DOHH2 (cell line): ENCODE measurements at regions not wholly inside any gene's neighbourhood (a gene's known extent, or its start where the extent isn't known, plus 50 kb on each side); places are given as distances from the start of the nearest gene placed in this dataset.

ENCODE experiments used
- EZH2phosphoT487 ChIP-seq: fragments of 200-600 bp; sonication (generic); IDR thresholded peaks from 2 replicates; pipeline ENCODE4 v1.6.1; 2017; ENCODE audit warnings: borderline replicate concordance, mild to moderate bottlenecking, antibody characterized with exemption, low read length, moderate library complexity, mixed read lengths
- TF ChIP-seq, protein P1 (sequence below): fragments of 200-600 bp; sonication (generic); IDR thresholded peaks from one replicate; pipeline ENCODE4 v1.5.1; 2014; ENCODE audit warnings: antibody characterized with exemption, mild to moderate bottlenecking, low read depth, low read length; ENCODE audit not compliant: poor library complexity, severe bottlenecking

DNA sequence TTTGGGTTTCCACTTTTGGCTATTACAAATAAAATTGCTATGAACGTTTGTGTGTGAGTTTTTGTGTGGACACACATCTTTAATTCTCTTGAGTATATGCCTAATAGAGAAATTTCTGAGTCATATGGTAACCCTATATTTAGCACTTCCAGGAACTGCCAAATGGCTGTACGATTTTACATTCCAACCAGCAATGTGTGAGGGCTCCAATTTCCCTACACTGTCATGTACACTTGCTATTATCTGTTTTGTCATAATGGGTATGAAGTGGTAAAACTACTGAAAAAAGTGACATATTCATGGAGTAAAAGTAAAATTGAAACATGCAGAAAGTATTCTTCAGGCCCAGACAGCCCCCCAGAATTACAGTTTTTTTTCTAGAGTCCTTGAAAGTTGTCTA, 59.6 kb upstream of the ESR1 start:
- TF ChIP-seq, protein P1, sequence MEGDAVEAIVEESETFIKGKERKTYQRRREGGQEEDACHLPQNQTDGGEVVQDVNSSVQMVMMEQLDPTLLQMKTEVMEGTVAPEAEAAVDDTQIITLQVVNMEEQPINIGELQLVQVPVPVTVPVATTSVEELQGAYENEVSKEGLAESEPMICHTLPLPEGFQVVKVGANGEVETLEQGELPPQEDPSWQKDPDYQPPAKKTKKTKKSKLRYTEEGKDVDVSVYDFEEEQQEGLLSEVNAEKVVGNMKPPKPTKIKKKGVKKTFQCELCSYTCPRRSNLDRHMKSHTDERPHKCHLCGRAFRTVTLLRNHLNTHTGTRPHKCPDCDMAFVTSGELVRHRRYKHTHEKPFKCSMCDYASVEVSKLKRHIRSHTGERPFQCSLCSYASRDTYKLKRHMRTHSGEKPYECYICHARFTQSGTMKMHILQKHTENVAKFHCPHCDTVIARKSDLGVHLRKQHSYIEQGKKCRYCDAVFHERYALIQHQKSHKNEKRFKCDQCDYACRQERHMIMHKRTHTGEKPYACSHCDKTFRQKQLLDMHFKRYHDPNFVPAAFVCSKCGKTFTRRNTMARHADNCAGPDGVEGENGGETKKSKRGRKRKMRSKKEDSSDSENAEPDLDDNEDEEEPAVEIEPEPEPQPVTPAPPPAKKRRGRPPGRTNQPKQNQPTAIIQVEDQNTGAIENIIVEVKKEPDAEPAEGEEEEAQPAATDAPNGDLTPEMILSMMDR: no peak
- TF ChIP-seq EZH2phosphoT487: no peak
